ENCODE measurements at regions not wholly inside any gene's neighbourhood (a gene's known extent, or its start where the extent isn't known, plus 50 kb on each side); places are given as distances from the start of the nearest gene placed in this dataset.

- Histone ChIP-seq H2AFZ (ENCODE audit: low read length) (no peak overlapping the region), H2BK5ac (ENCODE audit: low read length) (no peak overlapping the region), H4K91ac (ENCODE audit: low read depth, low read length, poor library complexity) (no peak overlapping the region), H3K14ac (ENCODE audit: low read length) (no peak overlapping the region), H3K79me1 (ENCODE audit: low read depth, low read length) (no peaks in the 10 kb centered on the region), H2BK120ac (ENCODE audit: low read depth, low read length) (no peak overlapping the region), H3K4me2 (ENCODE audit: insufficient read depth, low read length, poor library complexity, severe bottlenecking) (no peak overlapping the region), H3K27me3 (ENCODE audit: control insufficient read depth in 3 of 3, insufficient read depth in 3 of 3, low read depth in 1 of 3, low read length in 3 of 3) (peaks cover 0 to 9% (median 0%) of the 10 kb centered on the region in 3 experiments), H3K4ac (ENCODE audit: low read length) (no peak overlapping the region), H3K9ac (ENCODE audit: low read depth, low read length, poor library complexity) (no peak overlapping the region), H4K8ac (ENCODE audit: low read depth, low read length) (no peak overlapping the region), H2AK5ac (ENCODE audit: low read depth, low read length) (no peak overlapping the region), H3K4me3 (ENCODE audit: low read length in 2 of 2) (no peak overlapping the region), H2BK15ac (ENCODE audit: low read length) (no peak overlapping the region), H3K9me3 (replicated peaks in 1 of 2; ENCODE audit: control insufficient read depth in 2 of 2, insufficient read depth in 1 of 2, low read depth in 1 of 2, low read length in 2 of 2) (no peaks in the 10 kb centered on the region), H2BK12ac (ENCODE audit: low read length) (no peak overlapping the region), H3K27ac (replicated peaks; ENCODE audit: low read length) (no peak overlapping the region), H3K36me3 (replicated peaks in 1 of 2; ENCODE audit: control insufficient read depth in 2 of 2, insufficient read depth in 2 of 2, low read length in 2 of 2) (no peaks in the 10 kb centered on the region), H3K18ac (ENCODE audit: low read length) (peak overlapping the region; percentile 1), H3K4me1 (ENCODE audit: control insufficient read depth in 2 of 2, insufficient read depth in 1 of 2, low read depth in 1 of 2, low read length in 2 of 2) (no peaks in the 10 kb centered on the region), H3K23ac (ENCODE audit: low read depth, low read length, poor library complexity) (no peak overlapping the region)
- no peak for DNase-seq (ENCODE audit: low spot score)
- 100% methylated on average over 1 of the region's 5 CpGs; no CpG with 5 or more reads in 1 of the 2 donors for WGBS, 2 donors (ENCODE audit: extremely low coverage in 2 of 2, insufficient read length in 2 of 2, insufficient replicate concordance in 1 of 2)
These were observed 113.6 kb upstream of the IGSF21 start for GRCh38 chr1:17994046-17994445.

- no peak for DNase-seq (ENCODE audit: low spot score)
- WGBS, 2 donors (ENCODE audit: extremely low coverage in 2 of 2, insufficient read length in 2 of 2, insufficient replicate concordance in 1 of 2) = no CpG with 5 or more reads among the region's 1 CpG
- no peak overlapping the region for H2BK15ac ChIP-seq (ENCODE audit: low read length)
- peaks cover 0 to 2% of the 10 kb centered on the region in 2 donors for H3K4me1 ChIP-seq (ENCODE audit: control insufficient read depth in 2 of 2, insufficient read depth in 1 of 2, low read depth in 1 of 2, low read length in 2 of 2)
- H3K4me3 ChIP-seq (ENCODE audit: low read length in 2 of 2) = no peak overlapping the region
- H3K23ac ChIP-seq (ENCODE audit: low read depth, low read length, poor library complexity) = no peak overlapping the region
- H4K8ac ChIP-seq (ENCODE audit: low read depth, low read length) = no peak overlapping the region
- H3K27ac ChIP-seq (replicated peaks; ENCODE audit: low read length) = no peak overlapping the region
- no peak overlapping the region for H2AFZ ChIP-seq (ENCODE audit: low read length)
- H2BK5ac ChIP-seq (ENCODE audit: low read length) = no peak overlapping the region
- no peak overlapping the region for H3K4ac ChIP-seq (ENCODE audit: low read length)
- no peak overlapping the region for H3K14ac ChIP-seq (ENCODE audit: low read length)
- H3K9ac ChIP-seq (ENCODE audit: low read depth, low read length, poor library complexity) = no peak overlapping the region
- no peaks in the 10 kb centered on the region for H3K36me3 ChIP-seq (replicated peaks in 1 of 2; ENCODE audit: control insufficient read depth in 2 of 2, insufficient read depth in 2 of 2, low read length in 2 of 2)
- peaks cover 0 to 9% (median 0%) of the 10 kb centered on the region in 3 experiments for H3K27me3 ChIP-seq (ENCODE audit: control insufficient read depth in 3 of 3, insufficient read depth in 3 of 3, low read depth in 1 of 3, low read length in 3 of 3)
- H2BK12ac ChIP-seq (ENCODE audit: low read length) = no peak overlapping the region
- H4K91ac ChIP-seq (ENCODE audit: low read depth, low read length, poor library complexity) = no peak overlapping the region
- no peak overlapping the region for H2AK5ac ChIP-seq (ENCODE audit: low read depth, low read length)
- no peaks in the 10 kb centered on the region for H3K9me3 ChIP-seq (replicated peaks in 1 of 2; ENCODE audit: control insufficient read depth in 2 of 2, insufficient read depth in 1 of 2, low read depth in 1 of 2, low read length in 2 of 2)
- H3K4me2 ChIP-seq (ENCODE audit: insufficient read depth, low read length, poor library complexity, severe bottlenecking) = no peak overlapping the region
- H3K18ac ChIP-seq (ENCODE audit: low read length) = no peak overlapping the region
- H2BK120ac ChIP-seq (ENCODE audit: low read depth, low read length) = no peak overlapping the region
- no peaks in the 10 kb centered on the region for H3K79me1 ChIP-seq (ENCODE audit: low read depth, low read length)
These were observed 112.1 kb upstream of the IGSF21 start for GRCh38 chr1:17995480-17995879.

DNA sequence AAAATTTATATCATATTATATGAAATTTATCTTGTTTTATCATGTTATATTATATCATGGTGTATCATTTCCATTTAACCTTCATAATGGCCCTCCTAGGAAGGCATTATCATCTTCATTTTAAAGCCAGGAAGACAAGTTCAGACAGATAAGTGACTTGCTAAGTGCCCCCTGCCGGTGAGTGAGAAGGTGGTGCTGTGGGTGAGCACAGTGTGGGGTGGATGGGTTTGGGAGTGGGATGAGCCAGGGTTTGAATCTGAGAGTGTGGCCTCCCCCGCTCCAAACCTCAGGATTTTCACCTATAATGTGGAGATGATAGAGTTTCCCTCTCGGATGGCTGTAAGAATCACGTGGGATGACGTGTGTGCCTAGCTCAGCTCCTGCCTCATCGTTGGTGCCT is 108.7 kb upstream of the IGSF21 start:
- Histone ChIP-seq H3K4ac (ENCODE audit: low read length) (no peak overlapping the region), H3K79me1 (ENCODE audit: low read depth, low read length) (no peaks in the 10 kb centered on the region), H3K9me3 (replicated peaks in 1 of 2; ENCODE audit: control insufficient read depth in 2 of 2, insufficient read depth in 1 of 2, low read depth in 1 of 2, low read length in 2 of 2) (no peaks in the 10 kb centered on the region), H2BK5ac (ENCODE audit: low read length) (no peak overlapping the region), H2BK15ac (ENCODE audit: low read length) (no peak overlapping the region), H3K18ac (ENCODE audit: low read length) (no peak overlapping the region), H3K4me2 (ENCODE audit: insufficient read depth, low read length, poor library complexity, severe bottlenecking) (no peak overlapping the region), H3K23ac (ENCODE audit: low read depth, low read length, poor library complexity) (no peak overlapping the region), H4K91ac (ENCODE audit: low read depth, low read length, poor library complexity) (no peak overlapping the region), H2BK12ac (ENCODE audit: low read length) (no peak overlapping the region), H3K27ac (replicated peaks; ENCODE audit: low read length) (no peak overlapping the region), H2AFZ (ENCODE audit: low read length) (no peak overlapping the region), H2AK5ac (ENCODE audit: low read depth, low read length) (no peak overlapping the region), H4K8ac (ENCODE audit: low read depth, low read length) (no peak overlapping the region), H3K4me3 (ENCODE audit: low read length in 2 of 2) (peak overlapping the region in 1 of 2 donors; percentile 59), H3K14ac (ENCODE audit: low read length) (no peak overlapping the region), H3K9ac (ENCODE audit: low read depth, low read length, poor library complexity) (no peak overlapping the region), H2BK120ac (ENCODE audit: low read depth, low read length) (no peak overlapping the region), H3K4me1 (ENCODE audit: control insufficient read depth in 2 of 2, insufficient read depth in 1 of 2, low read depth in 1 of 2, low read length in 2 of 2) (peaks cover 0 to 6% of the 10 kb centered on the region in 2 donors), H3K27me3 (ENCODE audit: control insufficient read depth in 3 of 3, insufficient read depth in 3 of 3, low read depth in 1 of 3, low read length in 3 of 3) (peaks cover 0 to 9% (median 0%) of the 10 kb centered on the region in 3 experiments), H3K36me3 (replicated peaks in 1 of 2; ENCODE audit: control insufficient read depth in 2 of 2, insufficient read depth in 2 of 2, low read length in 2 of 2) (no peaks in the 10 kb centered on the region)
- no peak for DNase-seq (ENCODE audit: low spot score)
- no CpG with 5 or more reads among the region's 6 CpGs for WGBS, 2 donors (ENCODE audit: extremely low coverage in 2 of 2, insufficient read length in 2 of 2, insufficient replicate concordance in 1 of 2)

GRCh38 chr1:17999884-18000283 is 107.7 kb upstream of the IGSF21 start:
- no peak overlapping the region for H2BK5ac ChIP-seq (ENCODE audit: low read length)
- H3K79me1 ChIP-seq (ENCODE audit: low read depth, low read length) = no peaks in the 10 kb centered on the region
- H3K4me3 ChIP-seq (ENCODE audit: low read length in 2 of 2) = no peak overlapping the region
- H3K4me2 ChIP-seq (ENCODE audit: insufficient read depth, low read length, poor library complexity, severe bottlenecking) = no peak overlapping the region
- H2AFZ ChIP-seq (ENCODE audit: low read length) = no peak overlapping the region
- H3K36me3 ChIP-seq (replicated peaks in 1 of 2; ENCODE audit: control insufficient read depth in 2 of 2, insufficient read depth in 2 of 2, low read length in 2 of 2) = no peaks in the 10 kb centered on the region
- no peak overlapping the region for H4K91ac ChIP-seq (ENCODE audit: low read depth, low read length, poor library complexity)
- H3K4me1 ChIP-seq (ENCODE audit: control insufficient read depth in 2 of 2, insufficient read depth in 1 of 2, low read depth in 1 of 2, low read length in 2 of 2) = peaks cover 0 to 6% of the 10 kb centered on the region in 2 donors
- H3K27ac ChIP-seq (replicated peaks; ENCODE audit: low read length) = no peak overlapping the region
- WGBS, 2 donors (ENCODE audit: extremely low coverage in 2 of 2, insufficient read length in 2 of 2, insufficient replicate concordance in 1 of 2) = no CpG with 5 or more reads among the region's 3 CpGs
- no peak overlapping the region for H2BK15ac ChIP-seq (ENCODE audit: low read length)
- no peak overlapping the region for H2AK5ac ChIP-seq (ENCODE audit: low read depth, low read length)
- H2BK120ac ChIP-seq (ENCODE audit: low read depth, low read length) = no peak overlapping the region
- no peaks in the 10 kb centered on the region for H3K9me3 ChIP-seq (replicated peaks in 1 of 2; ENCODE audit: control insufficient read depth in 2 of 2, insufficient read depth in 1 of 2, low read depth in 1 of 2, low read length in 2 of 2)
- H4K8ac ChIP-seq (ENCODE audit: low read depth, low read length) = no peak overlapping the region
- no peak overlapping the region for H3K14ac ChIP-seq (ENCODE audit: low read length)
- no peak overlapping the region for H2BK12ac ChIP-seq (ENCODE audit: low read length)
- no peak overlapping the region for H3K18ac ChIP-seq (ENCODE audit: low read length)
- no peak for DNase-seq (ENCODE audit: low spot score)
- H3K23ac ChIP-seq (ENCODE audit: low read depth, low read length, poor library complexity) = no peak overlapping the region
- H3K4ac ChIP-seq (ENCODE audit: low read length) = no peak overlapping the region
- no peak overlapping the region for H3K9ac ChIP-seq (ENCODE audit: low read depth, low read length, poor library complexity)
- peaks cover 0 to 13% (median 0%) of the 10 kb centered on the region in 3 experiments for H3K27me3 ChIP-seq (ENCODE audit: control insufficient read depth in 3 of 3, insufficient read depth in 3 of 3, low read depth in 1 of 3, low read length in 3 of 3)
